ENCODE measurements at regions not wholly inside any gene's neighbourhood (a gene's known extent, or its start where the extent isn't known, plus 50 kb on each side); places are given as distances from the start of the nearest gene placed in this dataset.

- Histone ChIP-seq H3K36me3 (no peaks in the 10 kb centered on the region), H3K9me3 (no peaks in the 10 kb centered on the region), H3K4me3 (no peak overlapping the region), H3K27me3 (no peaks in the 10 kb centered on the region), H3K4me1 (no peaks in the 10 kb centered on the region), H3K27ac (no peak overlapping the region)
- TF ChIP-seq POLR2A (IDR thresholded peaks at IDR 0.05): no peak
- no peak for TF ChIP-seq EP300 (IDR thresholded peaks at IDR 0.05)
- TF ChIP-seq POLR2AphosphoS5 (IDR thresholded peaks at IDR 0.05): no peak
- TF ChIP-seq, protein P1, sequence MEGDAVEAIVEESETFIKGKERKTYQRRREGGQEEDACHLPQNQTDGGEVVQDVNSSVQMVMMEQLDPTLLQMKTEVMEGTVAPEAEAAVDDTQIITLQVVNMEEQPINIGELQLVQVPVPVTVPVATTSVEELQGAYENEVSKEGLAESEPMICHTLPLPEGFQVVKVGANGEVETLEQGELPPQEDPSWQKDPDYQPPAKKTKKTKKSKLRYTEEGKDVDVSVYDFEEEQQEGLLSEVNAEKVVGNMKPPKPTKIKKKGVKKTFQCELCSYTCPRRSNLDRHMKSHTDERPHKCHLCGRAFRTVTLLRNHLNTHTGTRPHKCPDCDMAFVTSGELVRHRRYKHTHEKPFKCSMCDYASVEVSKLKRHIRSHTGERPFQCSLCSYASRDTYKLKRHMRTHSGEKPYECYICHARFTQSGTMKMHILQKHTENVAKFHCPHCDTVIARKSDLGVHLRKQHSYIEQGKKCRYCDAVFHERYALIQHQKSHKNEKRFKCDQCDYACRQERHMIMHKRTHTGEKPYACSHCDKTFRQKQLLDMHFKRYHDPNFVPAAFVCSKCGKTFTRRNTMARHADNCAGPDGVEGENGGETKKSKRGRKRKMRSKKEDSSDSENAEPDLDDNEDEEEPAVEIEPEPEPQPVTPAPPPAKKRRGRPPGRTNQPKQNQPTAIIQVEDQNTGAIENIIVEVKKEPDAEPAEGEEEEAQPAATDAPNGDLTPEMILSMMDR (IDR thresholded peaks at IDR 0.05): no peak
- no peak for DNase-seq
- WGBS, 2 donors: 41 to 42% methylated on average over 6 of the region's 6 CpGs
- no peak for ATAC-seq (ENCODE audit: low FRiP score in 2 of 2)
These were observed 387.9 kb upstream of the MYT1L start for GRCh38 chr2:2719015-2719414.

DNA sequence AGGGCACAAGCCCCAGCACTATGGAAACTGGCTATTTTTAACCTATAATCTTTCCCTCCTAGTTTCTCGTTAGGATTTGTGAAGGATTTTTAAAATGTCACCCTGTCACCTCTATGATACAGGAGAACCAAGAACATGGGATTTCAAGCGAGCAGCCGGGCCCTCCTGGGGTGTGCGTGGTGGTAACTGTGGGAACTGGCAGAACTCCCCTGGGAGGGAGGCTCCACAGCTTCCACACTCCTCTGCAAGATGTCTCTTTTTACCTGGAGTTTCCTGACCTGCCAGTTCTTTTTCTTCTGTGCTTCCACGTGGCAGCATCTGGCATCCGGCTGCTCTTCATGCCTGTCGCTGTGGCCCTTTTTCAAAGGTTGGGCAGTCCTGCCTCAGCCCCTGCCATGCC lies 386.3 kb upstream of the MYT1L start:
- no peak for TF ChIP-seq POLR2AphosphoS5 (IDR thresholded peaks at IDR 0.05)
- no peak for TF ChIP-seq POLR2A (IDR thresholded peaks at IDR 0.05)
- TF ChIP-seq EP300 (IDR thresholded peaks at IDR 0.05): no peak
- TF ChIP-seq, protein P1 (IDR thresholded peaks at IDR 0.05): no peak
- Histone ChIP-seq H3K4me1 (no peaks in the 10 kb centered on the region), H3K36me3 (no peaks in the 10 kb centered on the region), H3K27me3 (no peaks in the 10 kb centered on the region), H3K9me3 (no peaks in the 10 kb centered on the region), H3K4me3 (no peak overlapping the region), H3K27ac (no peak overlapping the region)
- DNase-seq (no peak), ATAC-seq (ENCODE audit: low FRiP score in 2 of 2) (no peak)
- WGBS, 2 donors: 71 to 80% methylated on average over 7 of the region's 7 CpGs

GRCh38 chr2:2716771-2717170 lies 385.7 kb upstream of the MYT1L start:
- no peak for ATAC-seq (ENCODE audit: low FRiP score in 2 of 2)
- no peak for DNase-seq
- H3K9me3 ChIP-seq: no peaks in the 10 kb centered on the region
- no peak for TF ChIP-seq POLR2A (IDR thresholded peaks at IDR 0.05)
- TF ChIP-seq EP300 (IDR thresholded peaks at IDR 0.05): no peak
- no peak for TF ChIP-seq POLR2AphosphoS5 (IDR thresholded peaks at IDR 0.05)
- TF ChIP-seq, protein P1 (IDR thresholded peaks at IDR 0.05): no peak
- H3K27me3 ChIP-seq: no peaks in the 10 kb centered on the region
- WGBS, 2 donors: 82% methylated on average over 10 to 11 of the region's 11 CpGs
- H3K4me3 ChIP-seq: no peak overlapping the region
- H3K27ac ChIP-seq: no peak overlapping the region
- H3K4me1 ChIP-seq: no peaks in the 10 kb centered on the region
- H3K36me3 ChIP-seq: no peaks in the 10 kb centered on the region

DNA sequence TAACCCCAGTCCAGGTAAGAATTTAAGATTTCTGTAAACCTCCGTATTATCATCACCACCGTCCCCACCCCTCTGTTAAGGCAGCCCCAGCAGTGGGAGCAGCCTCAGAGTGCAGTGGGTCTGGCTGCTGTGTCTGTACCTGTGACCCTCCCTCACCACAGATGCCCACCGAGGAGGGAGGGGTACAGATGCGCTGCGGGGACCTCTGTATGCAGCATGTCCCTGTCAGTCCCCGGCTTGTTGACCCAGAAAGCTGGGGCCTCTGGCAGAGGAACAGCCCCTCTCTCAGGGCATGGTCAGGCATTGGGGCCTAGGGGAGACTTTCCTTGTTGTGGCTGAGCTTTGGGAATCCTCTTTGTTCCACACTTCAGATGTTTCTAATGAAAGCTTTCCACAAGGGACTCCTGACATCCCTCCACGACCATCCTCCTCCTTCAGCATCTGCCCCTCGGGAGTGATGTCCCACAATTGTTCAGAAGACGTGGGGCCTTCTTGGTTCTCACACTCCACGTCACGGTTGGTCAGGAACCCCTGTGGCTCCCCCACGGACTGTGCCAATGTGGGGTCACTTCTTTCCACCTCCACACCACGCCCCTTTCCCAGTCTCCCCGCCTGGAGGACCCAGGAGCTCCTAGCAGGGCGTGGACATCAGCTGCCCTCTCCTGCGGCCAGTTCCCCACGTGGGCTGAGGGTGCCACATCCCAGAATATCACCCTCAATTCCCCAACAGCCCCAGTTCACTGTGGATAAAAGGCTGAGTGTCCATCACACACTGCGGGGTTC lies 384.2 kb upstream of the MYT1L start:
- DNase-seq (no peak), ATAC-seq (ENCODE audit: low FRiP score in 2 of 2) (no peak)
- WGBS, 2 donors: 80 to 83% methylated on average over 16 to 18 of the region's 18 CpGs
- Histone ChIP-seq H3K27me3 (no peaks in the 10 kb centered on the region), H3K27ac (no peak overlapping the region), H3K36me3 (no peaks in the 10 kb centered on the region), H3K9me3 (no peaks in the 10 kb centered on the region), H3K4me1 (no peaks in the 10 kb centered on the region), H3K4me3 (no peak overlapping the region)
- TF ChIP-seq EP300 (IDR thresholded peaks at IDR 0.05): no peak
- TF ChIP-seq, protein P1 (IDR thresholded peaks at IDR 0.05): no peak
- no peak for TF ChIP-seq POLR2A (IDR thresholded peaks at IDR 0.05)
- TF ChIP-seq POLR2AphosphoS5 (IDR thresholded peaks at IDR 0.05): no peak

DNA sequence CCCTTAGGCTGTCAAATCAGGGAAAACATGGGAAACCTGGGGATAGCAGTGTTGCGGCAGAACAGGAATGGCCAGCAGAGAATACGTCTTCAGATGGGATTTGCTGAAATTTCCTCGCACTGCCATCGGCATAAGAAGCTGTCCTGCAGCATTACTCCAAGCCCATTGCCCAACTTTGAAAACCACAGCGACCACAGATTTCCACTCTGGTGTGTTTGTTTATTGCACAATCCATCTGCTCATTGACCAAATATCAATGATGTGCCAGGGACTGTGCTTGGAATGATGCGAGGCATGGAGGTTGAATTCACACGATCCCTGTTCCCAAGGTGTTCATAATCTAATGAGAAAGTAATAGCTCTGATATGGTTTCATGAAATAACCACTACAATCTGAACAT lies 383.3 kb upstream of the MYT1L start:
- H3K27me3 ChIP-seq: no peaks in the 10 kb centered on the region
- H3K4me3 ChIP-seq: no peak overlapping the region
- no peak overlapping the region for H3K27ac ChIP-seq
- ATAC-seq (ENCODE audit: low FRiP score in 2 of 2) (no peak), DNase-seq (no peak)
- TF ChIP-seq POLR2AphosphoS5 (IDR thresholded peaks at IDR 0.05) (no peak), EP300 (IDR thresholded peaks at IDR 0.05) (no peak), POLR2A (IDR thresholded peaks at IDR 0.05) (no peak)
- TF ChIP-seq, protein P1 (IDR thresholded peaks at IDR 0.05): no peak
- no peaks in the 10 kb centered on the region for H3K9me3 ChIP-seq
- H3K4me1 ChIP-seq: no peaks in the 10 kb centered on the region
- no peaks in the 10 kb centered on the region for H3K36me3 ChIP-seq
- WGBS, 2 donors: 60 to 73% methylated on average over 7 of the region's 7 CpGs
